ENCODE measurements at regions not wholly inside any gene's neighbourhood (a gene's known extent, or its start where the extent isn't known, plus 50 kb on each side); places are given as distances from the start of the nearest gene placed in this dataset.
"Not testable (repeated sequence)": the region's sequence is repeated elsewhere in the genome, so short reads cannot be mapped to it uniquely, and the experiment has no call there.

DNA sequence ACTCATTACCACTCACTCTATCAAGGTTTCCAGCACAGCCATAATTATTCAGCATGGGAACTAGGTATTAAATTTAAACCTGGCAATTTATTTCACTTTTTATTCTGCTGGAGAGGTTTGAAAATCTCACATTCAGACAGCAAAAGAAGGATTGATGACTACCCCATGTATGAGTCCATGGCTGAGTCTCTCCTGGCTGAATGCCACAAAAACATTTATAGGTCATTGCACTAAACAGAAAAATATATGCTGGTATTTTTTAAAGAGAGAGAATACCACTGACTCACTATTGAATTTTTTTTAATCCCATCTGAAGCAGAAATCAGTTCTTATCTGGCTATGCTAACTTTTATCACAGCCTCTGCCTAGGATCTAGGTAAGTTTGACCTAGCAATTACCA lies 336.3 kb downstream of the PPP1R3A start:
- no peak for DNase-seq

DNA sequence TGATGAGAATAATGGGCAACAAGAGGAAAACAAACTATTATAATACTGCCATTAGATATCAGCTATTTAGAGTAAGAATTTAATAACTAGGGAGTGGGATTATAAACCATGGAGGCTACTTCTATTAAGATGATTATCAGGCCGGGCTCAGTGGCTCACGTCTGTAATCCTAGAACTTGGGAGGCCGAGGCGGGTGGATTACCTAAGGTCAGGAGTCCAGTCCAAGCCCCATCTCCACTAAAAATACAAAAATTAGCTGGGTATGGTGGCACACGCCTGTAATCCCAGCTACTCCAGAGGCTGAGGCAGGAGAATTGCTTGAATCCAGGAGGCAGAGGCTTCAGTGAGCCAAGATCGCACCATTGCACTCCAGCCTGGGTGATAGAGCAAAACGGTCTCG lies 355.6 kb downstream of the PPP1R3A start:
- DNase-seq: not testable (repeated sequence)

DNA sequence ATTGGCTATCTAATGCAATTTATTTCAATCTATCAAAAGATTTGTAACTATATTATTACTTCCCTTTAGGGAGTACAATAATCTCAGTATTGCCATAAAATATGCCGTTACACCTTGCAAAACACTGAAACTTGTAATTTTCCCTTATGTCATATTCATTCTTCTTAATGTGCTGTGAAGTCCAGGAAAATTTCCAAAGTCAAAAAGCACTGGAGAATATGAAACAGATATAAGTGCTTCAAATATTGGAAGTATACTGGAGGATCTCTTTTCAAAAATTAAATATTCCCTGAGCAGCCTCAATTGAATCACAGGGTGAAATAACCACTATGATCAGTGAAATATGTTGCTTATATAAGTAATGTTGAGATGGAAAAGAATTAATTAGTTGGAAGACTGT lies 356.0 kb downstream of the PPP1R3A start:
- DNase-seq: no peak

DNA sequence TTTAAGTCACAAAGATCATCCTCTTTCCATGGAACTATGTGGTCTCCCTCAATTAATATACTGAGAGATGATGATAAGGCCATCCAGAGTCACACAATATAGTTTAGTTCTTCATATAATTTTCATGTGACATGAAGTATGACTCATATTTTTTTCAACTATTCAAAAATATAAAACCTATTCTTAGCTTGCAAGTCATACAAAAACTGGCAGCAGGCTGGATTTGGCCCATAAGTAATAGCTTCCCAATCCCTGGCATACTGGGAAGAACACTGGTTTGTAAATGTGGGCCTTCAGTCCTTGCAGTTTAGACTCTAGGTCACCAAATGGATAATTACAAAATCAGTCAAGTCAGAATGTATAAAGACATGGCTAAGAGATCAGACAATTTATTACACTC lies 356.6 kb downstream of the PPP1R3A start:
- DNase-seq: no peak

DNA sequence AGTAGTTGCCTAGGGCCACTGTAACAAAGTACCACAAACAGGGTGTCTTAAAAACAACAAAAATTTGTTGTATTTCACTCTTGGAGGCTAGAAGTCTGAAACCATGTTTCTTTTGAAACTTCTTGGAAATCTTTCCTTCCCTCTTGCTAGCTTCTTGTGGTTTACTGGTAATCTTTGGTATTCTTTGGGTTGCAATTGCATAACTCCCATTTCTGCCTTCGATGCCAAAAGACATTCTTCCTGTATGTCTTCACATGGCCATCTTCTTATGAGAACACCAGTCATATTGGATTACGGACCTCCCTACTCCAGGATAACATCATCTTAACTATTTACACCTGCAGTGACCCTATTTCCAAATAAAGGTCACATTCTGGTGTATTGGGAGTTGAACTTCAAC lies 357.4 kb downstream of the PPP1R3A start:
- DNase-seq: no peak

DNA sequence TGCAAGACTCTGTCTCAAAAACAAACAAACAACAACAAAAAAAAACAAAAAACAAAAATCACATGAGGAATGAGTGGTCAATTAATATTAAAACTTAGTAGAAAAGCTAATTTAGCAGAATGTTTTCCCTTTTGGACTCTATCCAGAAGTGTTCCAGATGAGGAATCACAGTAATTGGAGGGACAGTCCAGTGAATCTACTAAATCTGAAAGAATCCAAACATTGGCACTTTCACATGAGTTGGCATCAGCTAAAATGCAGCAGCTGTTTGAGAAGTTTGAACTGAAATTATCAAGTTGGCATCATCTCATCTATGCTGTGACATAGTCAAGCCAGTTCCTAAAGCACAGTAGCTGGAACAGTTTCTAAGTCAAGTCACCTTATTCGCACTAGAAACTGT lies 367.8 kb downstream of the PPP1R3A start:
- no peak for DNase-seq

DNA sequence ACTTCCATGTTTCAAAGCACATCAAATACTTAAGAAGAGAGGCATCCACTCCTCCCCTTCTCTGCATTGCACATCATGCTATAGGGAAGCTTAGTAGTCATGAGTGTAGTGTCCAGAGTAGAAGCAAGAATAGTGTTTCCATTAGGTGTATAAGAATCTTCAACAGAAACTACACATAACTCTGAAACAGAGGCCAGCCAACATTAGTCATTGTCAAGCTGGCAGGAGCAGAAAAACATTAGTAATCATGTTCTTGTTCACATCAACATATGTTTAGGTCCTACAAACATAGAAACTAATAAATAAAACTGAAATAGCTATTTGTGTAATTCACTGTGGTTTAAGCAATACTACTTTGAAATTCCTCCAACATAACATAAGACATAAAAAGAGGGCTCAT lies 370.2 kb downstream of the PPP1R3A start:
- no peak for DNase-seq

DNA sequence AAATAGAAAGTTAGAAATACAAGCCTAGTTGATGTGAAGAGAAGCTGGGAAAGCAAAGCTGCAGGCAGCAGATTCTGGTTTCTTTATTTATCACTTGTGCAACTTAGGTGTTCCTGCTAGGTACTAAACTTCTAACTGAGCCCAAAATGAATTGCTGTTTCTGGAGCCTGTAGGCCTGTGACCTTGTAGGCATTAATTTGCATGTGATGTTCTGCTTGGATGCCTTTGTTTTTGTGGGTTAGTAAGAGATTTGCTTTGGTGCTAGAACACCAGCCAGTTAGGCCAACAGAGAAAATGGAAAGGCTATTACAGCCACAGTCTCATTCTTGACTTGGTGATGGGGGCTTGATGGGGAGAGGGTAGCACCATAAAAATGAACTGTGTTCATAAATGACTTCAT lies 370.7 kb downstream of the PPP1R3A start:
- no peak for DNase-seq

DNA sequence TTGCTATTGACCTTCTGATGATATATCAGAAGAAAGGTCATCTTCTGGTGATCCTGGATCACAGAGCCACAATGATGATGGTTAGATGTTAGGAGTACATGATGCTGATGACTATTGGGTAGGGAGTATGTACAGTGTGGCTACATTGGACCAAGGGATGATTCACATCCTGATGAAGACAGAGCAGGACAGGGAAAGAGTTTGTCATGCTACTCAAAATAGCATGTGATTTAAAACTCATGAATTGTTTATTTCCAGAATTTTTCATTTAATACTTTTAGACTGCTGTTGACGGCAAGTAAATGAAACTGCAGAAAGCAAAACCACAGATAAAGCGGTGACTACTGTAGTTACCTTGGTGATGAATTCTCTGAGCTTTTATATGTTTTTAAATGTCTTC lies 397.3 kb downstream of the PPP1R3A start:
- DNase-seq: no peak

DNA sequence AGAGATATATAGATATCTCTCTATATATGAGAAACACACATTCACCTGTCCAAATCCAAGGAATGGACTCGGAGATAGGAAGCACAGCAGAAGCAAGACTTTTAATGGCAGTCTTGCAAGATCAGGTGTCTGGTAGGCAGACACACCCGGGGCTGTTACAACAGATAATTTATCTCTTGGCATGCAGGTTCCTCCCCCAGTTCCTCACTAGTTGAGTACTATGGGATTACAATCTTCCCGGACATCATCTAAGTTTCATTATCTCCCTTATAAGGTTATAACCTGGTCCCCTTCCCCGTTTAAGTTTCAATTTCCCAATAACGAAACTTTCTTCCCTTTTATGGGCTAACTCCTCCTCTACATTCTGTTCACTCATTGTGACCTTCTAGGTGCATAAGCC lies 399.3 kb downstream of the PPP1R3A start:
- DNase-seq: no peak

DNA sequence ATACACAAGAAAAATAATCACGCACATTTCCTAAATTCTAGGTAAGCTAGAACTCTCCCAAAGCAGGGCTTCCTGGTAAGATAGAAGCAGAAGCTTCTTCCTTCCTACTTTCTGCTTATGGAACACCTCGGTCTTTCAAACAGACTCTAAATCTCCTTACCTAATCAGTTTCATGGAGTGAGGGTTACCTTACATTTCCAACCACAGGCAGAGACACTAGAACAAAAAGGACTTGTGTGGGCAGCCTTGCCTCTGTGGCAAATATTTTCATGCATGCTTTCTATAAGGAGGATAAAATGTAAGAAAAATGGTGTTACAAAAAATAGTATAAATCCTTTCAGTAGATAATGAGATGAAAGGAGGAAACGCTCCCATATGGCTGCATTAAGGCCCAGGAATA lies 386.3 kb upstream of the SMIM30 start:
- no peak for DNase-seq

DNA sequence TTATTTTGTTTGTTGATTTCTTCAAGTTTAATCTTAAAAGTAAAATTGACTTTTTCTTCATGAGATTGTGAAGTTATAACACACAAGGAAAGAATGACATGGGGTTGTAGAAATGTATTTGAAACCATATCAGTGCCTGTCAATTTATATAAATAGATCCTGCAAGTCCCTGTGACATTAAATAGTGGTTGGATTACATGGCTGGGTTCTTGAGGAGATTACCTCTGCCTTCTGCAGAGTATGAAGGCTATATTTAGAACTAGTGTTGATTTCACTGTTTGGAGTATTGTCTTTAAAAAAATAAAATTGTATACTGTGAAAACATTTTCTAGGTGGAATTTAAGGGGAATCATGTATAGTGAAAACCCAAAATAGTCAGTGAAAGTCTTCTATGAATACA lies 385.8 kb upstream of the SMIM30 start:
- no peak for DNase-seq

DNA sequence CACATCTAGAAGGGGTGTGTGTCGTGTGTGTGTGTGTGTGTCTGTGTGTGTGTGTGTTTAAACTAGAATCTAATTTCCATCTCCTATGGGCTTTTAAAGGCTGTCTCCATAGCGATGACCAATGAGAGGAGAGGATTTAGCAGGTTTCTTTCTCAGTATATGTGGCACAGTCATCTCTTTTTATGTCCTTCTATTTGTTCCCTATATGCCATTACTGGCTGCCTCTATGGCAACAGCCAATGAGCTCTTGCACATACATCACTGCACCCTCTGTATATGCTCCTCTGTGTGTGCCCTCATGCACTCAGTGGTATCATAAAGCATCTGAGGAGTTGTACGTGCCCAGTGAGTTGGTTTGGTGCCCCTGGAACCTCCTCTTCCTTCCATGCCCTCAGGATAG lies 378.2 kb upstream of the SMIM30 start:
- DNase-seq: not testable (repeated sequence)

DNA sequence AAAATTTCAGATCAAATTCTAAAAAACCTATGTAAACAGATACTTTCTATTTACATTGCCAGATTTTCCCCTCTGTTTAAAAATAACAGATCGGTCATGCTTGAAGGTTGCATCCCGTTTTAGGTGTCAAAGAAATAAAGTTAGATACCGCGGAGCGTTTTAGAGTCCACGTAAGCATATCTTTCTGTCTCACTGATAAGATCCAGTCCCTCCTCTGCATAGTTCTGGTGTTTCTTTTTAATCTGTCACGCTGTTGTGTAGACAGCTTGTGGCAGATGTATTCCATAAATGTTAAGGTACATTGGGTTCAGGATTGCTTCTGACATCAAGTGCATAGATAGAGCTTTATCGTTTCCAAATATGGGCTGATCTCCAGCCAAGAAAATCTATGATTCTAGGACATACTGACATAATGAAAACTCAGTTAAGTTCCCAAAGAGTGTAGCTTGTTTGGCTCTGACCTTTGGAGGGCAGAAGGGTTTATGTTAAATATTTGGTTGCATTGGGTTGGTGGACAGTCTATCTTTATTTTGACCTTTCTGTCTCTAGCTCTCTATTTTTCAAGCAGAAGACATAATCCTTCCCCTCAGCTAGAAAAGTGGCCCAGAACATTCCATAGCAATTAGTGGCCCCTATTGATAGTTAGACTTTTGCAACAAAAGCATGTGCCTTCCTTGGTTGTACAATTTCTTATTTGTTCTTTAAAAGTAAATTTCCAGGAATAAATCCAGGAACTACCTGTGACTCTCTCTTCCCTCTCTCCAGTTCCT lies 376.6 kb upstream of the SMIM30 start:
- not testable (repeated sequence) for DNase-seq

DNA sequence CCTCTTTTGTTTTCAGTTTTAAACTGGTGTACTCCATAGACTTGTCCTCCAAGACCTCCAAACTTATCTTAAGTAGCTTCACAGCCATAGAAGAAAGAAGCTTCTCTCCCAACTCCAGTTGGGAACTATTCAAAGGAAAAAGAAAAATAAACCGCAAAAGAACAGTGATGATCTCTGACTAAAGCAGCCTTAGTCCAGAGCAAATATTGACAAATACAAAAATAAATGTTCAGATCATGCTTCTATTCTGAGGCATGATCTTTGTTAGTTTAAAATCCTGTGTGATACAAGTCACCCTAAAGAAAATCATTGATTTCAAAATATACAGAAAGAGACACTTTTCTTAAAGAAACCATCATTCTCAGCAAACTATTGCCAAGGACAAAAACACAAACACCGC lies 373.0 kb upstream of the SMIM30 start:
- no peak for DNase-seq

DNA sequence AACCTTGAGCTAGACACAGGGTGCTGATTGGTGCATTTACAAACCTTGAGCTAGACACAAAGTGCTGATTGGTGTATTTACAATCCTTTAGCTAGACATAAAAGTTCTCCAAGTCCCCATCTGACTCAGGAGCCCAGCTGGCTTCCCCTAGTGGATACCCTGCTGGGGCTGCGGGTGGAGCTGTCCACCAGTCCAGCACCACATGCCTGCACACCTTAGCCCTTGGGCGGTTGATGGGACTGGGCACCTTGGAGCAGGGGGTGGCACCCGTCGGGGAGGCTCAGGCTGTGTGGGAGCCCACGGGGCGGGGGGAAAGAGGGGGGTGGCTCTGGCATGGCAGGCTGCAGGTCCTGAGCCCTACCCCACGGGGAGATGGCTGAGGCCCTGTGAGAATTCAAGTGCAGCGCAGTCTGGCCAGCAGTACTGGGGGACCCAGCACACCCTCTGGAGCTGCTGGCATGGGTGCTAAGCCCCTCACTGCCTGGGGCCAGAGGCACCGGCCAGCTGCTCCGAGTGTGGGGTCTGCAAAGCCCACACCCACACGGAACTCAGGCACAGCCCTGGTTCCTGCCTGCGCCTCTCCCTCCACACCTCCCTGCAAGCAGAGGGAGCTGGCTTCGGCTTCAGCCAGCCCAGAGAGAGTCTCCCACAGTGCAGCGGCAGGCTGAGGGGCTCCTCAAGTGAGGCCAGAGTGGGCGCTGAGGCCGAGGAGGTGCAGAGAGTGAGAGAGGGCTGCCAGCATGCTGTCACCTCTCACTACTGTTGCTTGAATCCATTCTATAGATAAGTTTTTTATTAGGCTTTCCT lies 369.8 kb upstream of the SMIM30 start:
- no peak for DNase-seq

DNA sequence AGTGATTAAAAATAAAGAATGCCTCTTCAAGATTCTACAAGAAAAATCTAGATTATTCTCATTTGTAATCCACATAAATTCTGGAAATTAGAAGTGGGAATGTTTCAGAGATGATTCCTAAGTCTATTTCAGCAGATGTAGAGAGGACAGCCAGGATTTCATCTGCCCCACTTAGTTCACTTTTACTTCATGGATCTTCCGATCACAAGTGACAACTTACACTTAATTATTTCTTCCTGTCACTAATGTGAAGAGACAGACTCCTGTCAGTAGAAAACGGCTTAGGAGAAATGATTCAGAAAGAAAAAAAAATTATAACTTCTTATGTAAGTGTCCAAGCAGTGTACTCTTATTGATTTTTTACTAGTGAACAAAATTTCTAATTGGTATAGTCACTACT lies 368.2 kb upstream of the SMIM30 start:
- no peak for DNase-seq

DNA sequence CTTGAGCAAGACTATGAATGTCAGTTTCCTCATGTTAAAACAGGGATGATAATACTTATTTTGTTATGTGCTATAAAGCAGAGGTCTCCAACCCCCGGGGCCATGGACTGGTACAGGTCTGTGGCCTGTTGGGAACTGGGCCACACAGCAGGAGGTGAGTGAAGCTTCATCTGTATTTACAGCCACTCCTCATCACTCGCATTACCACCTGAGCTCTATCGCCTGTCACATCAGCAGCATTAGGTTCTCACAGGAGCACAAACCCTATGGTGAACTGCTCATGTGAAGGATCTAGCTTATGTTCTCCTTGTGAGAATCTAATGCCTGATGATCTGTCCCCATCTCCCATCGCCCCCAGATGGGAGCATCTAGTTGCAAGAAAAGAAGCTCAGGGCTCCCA lies 365.3 kb upstream of the SMIM30 start:
- DNase-seq: no peak

DNA sequence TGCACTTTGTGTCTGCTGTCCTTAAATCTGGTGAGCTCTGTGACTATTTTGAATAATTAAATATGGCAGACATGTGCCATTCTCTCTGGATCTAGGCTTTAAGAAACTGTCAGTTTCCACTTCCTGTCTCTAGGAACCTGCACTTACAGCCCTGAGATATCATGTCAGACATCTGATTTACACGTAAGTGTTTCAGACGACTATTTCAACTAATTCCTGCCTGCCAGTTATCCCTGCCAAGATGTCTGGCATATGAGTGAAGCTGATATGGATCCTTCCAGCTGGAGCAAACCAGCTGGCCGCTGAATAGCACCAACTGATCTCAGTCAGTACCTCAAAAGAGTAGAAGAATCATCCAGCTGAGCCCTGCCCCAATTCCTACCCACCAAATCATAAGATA lies 362.2 kb upstream of the SMIM30 start:
- DNase-seq: no peak

DNA sequence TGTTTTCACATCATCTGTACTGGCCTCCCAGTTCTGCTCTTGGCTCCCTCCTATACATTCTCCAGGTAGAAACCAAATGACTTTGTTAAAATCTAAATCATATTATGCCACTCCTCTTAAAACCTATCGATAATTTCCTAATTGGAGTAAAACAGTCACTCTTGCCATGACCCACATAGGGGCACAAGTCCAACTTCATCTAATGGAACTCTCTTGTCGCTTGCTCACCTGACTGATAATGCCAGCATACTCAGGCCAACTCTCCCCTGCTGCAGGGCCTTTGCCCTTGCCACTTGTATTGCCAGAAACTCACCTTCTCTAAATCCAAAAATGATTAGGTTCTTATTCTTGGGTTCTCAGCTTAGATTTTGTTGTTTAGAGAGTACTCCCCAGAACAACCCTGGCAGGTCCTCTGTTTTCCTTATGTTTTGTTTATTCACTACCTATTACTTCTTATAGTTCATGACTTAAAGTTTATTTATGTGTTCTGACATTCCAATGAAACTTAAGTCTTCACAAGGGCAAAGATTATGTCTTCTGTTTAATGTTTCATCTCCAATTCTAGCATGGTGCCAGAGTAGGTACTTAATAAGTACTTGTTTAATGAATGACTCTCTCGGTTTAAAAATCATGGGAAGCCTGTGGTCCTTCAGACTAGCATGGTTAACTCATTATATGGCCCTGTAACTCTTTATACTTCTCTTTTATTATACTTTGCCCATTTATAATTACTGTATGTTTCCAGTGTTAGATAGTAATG lies 345.9 kb upstream of the SMIM30 start:
- no peak for DNase-seq

DNA sequence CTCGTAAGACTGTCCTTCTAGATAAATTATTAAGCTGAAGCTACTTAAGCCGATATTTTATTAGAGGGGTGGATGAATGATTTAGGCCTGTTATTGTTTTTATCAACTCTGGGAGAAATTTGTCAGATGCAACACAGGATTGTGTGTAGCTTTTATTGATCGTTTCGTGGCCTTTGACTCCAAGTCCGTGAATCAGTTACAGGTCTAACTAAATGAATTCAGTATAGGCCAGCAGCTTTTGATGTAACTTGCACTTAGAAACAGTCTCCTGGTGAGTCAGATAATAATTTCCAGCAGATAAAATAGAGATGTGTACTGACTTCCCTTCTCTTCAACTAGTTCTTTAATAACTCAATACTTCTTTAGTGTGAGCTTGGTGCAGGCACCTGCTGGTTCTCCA lies 341.7 kb upstream of the SMIM30 start:
- no peak for DNase-seq

DNA sequence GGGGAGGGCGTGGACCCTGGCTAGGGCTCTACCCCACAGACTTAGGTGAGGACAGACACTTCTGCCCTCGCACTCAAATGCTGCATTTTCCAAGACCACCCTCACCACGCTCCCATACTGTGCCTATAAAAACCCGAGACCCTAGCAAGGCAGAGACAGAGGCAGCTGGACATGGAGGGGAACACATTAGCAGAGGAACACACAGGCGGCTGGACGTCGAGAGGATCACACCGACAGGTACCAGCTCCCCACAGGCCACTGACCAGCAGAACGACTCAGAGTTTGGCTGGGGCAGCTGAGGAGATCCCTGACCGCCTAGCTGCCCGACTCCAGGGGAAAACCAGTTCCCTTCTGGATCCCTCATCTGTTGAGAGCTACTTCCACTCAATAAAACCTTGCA lies 338.2 kb upstream of the SMIM30 start:
- DNase-seq: no peak

DNA sequence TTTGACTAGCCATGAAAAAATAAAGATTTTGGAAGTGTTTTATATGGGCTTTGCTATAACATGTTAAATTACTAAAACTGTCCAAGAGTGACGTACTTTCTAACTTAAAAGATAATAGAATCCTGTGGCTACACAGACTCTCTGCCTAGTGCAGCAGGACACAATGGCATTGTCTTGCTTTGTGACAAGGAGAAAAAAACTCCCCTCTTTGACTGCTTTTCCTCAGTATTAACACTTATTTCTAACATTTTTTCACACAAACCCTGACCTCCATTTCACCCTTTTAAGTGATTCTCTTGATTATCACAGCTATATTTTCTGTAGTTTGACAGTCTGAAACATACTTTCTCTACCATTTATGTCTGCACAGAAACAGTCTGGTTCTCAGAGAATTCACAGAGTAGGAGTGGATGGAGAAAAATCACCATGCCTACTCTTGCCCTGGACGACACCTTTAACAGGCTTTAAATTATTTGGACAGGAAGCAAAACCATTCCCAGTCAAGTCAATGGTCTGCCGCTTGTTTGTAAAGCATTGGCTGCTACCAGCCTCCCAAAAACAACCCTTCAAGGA lies 336.3 kb upstream of the SMIM30 start:
- no peak for DNase-seq

DNA sequence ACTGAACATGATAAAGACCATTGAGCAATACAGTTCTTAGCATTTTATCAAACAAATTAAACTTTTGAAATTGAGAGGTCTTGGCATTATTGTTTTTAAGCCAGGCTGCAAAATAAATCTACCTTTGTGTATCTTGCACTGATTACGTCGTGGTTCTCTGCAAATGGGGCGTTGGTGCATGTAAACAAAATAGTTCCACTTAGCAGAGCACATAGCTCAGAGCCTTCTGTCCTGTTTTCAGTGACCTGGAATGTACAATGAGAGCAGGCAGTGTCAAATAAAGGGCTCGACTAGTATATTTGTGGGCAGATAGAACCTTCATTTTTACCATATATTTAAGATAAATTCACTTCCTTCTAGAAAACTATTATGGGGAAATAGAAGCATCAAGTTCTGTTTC lies 333.9 kb upstream of the SMIM30 start:
- DNase-seq: no peak
